Activated CD4-positive, alpha-beta T cell treated with anti-CD3 and anti-CD28 coated beads, Interleukin-2, amount 10 ng/mL, durations not matched to agents 7 days and 5 days (primary cell): ENCODE measurements at regions not wholly inside any gene's neighbourhood (a gene's known extent, or its start where the extent isn't known, plus 50 kb on each side); places are given as distances from the start of the nearest gene placed in this dataset.

Experiments used
- CTCF ChIA-PET: fragments of 350-600 bp; sonication (Branson Sonifier 250); formaldehyde crosslinking; loops from one replicate; lab custom pipeline; 2021; ENCODE audit warnings: antibody characterized with exemption; lab: Charles Lee
- POLR2A ChIA-PET: fragments of 350-600 bp; sonication (Branson Sonifier 250); formaldehyde crosslinking; loops from one replicate; lab custom pipeline; 2021; ENCODE audit warnings: antibody characterized with exemption; lab: Charles Lee
- DNase-seq: peaks from one replicate; pipeline ENCODE4 v3.0.0-alpha.2; 2020
- H3K27ac Mint-ChIP-seq: one replicate; pipeline ENCODE4 v1.8.0; 2021; ENCODE audit warnings: mild to moderate bottlenecking, moderate library complexity, mixed read lengths
- H3K27me3 Mint-ChIP-seq: one replicate; pipeline ENCODE4 v1.8.0; 2021; ENCODE audit warnings: mixed read lengths
- H3K36me3 Mint-ChIP-seq: one replicate; pipeline ENCODE4 v1.8.0; 2021; ENCODE audit warnings: low read depth, mixed read lengths
- H3K4me1 Mint-ChIP-seq: one replicate; pipeline ENCODE4 v1.8.0; 2021; ENCODE audit warnings: mixed read lengths
- H3K4me3 Mint-ChIP-seq: one replicate; pipeline ENCODE4 v1.8.0; 2021; ENCODE audit warnings: mild to moderate bottlenecking, moderate library complexity, mixed read lengths
- H3K9me3 Mint-ChIP-seq: one replicate; pipeline ENCODE4 v1.8.0; 2021; ENCODE audit warnings: mixed read lengths

DNA sequence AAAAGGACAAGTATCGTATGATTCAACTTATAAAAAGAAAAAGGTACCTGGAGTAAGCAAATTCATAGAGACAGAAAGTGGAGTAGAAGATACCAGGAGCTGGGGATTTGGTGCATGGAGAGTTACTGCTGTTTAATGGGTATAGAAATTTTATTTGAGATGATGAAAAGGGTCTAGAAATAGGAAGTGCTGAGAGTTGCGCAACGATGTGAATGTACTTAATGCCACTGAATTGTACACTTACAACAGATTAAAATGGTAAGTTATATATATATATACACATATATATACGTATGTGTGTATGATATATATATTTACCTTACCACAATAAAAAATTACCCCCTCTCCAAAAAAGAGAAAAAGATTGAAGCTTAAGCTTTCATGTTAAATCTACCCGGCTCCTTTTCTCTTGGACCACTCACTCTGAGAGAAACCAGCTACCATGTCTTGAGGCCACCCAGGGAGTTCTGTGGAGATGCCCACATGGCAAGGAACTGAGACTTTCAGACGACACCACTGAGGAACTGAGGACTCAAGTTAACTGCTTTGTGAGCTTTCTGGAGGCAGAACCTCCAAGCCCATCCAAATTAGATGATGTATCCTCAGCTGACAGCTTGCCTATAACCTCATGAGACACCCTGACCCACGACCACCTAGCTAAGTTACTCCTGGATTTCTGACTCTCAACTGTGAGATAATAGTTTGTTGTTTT, 130.0 kb upstream of the BTG1 start:
- Mint-ChIP-seq H3K4me3 (no peak overlapping the region), H3K27ac (no peak overlapping the region), H3K9me3 (peaks cover 12% of the 10 kb centered on the region), H3K27me3 (no peaks in the 10 kb centered on the region), H3K36me3 (peaks cover 2% of the 10 kb centered on the region), H3K4me1 (peaks cover 9% of the 10 kb centered on the region)
- ChIA-PET CTCF (interaction anchor here (0.6 to 2.8 kb wide), 3 partner anchors 12 to 264 kb away, joined by 3 to 10 read pairs (median 7); no protein-coding TSS in a partner anchor), POLR2A (no interaction called here)
- DNase-seq = no peak

DNA sequence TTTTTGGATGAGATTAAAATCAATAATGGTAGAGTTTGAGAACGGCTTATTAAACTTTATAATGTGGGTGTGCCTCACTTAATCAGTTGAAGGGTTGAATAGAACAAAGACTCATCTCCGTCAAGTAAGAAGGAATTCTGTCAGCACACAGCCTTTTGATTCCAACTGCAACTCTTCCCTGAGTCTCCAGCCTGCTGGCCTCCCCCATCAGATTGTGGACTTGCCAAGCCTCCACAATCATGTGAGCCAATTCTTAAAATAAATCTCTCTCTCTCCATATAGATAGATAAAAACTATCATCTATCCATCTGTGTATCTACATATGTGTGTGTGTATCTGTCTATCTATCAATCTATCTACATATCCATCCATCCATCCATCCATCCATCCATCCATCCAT, 127.4 kb upstream of the BTG1 start:
- peaks cover 8% of the 10 kb centered on the region for H3K9me3 Mint-ChIP-seq
- H3K4me3 Mint-ChIP-seq = no peak overlapping the region
- no peaks in the 10 kb centered on the region for H3K27me3 Mint-ChIP-seq
- H3K27ac Mint-ChIP-seq = no peak overlapping the region
- H3K36me3 Mint-ChIP-seq = peaks cover 2% of the 10 kb centered on the region
- H3K4me1 Mint-ChIP-seq = peaks cover 1% of the 10 kb centered on the region
- ChIA-PET POLR2A (no interaction called here), CTCF (no interaction called here)
- DNase-seq = no peak

GRCh38 chr12:92272061-92272964, 126.7 kb upstream of the BTG1 start:
- H3K27ac Mint-ChIP-seq = no peak overlapping the region
- H3K27me3 Mint-ChIP-seq = no peaks in the 10 kb centered on the region
- no peak for DNase-seq
- peaks cover 8% of the 10 kb centered on the region for H3K9me3 Mint-ChIP-seq
- peaks cover 2% of the 10 kb centered on the region for H3K36me3 Mint-ChIP-seq
- H3K4me1 Mint-ChIP-seq = no peaks in the 10 kb centered on the region
- CTCF ChIA-PET = interaction anchor here (1.3 kb wide), 1 partner anchor 10 kb away, joined by 3 read pairs; no protein-coding TSS in a partner anchor
- no peak overlapping the region for H3K4me3 Mint-ChIP-seq
- POLR2A ChIA-PET = no interaction called here

DNA sequence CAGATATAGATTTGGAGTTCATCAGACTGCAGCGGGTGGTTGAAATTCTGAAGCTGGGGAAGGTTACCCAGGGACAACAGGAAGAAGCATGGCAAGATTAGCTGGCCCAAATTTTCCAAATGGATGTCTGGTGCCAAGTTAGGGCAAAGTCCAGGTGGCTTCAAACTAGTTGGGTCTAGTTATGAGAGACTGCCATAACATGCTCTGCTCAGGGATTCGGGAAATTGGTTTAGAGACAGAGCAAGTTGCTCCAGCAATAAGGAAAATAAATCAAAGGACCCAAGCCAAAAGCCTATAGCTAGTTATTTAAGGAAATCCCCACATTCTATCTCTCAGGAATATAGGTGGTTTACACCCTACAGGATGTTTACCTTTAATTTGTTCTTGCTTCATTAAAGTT, 125.7 kb upstream of the BTG1 start:
- no peak overlapping the region for H3K4me3 Mint-ChIP-seq
- no peak for DNase-seq
- CTCF ChIA-PET = interaction anchor here (0.7 to 1.3 kb wide), 2 partner anchors 11 to 58 kb away, joined by 3 read pairs; no protein-coding TSS in a partner anchor
- no peak overlapping the region for H3K27ac Mint-ChIP-seq
- no peaks in the 10 kb centered on the region for H3K4me1 Mint-ChIP-seq
- no peaks in the 10 kb centered on the region for H3K36me3 Mint-ChIP-seq
- POLR2A ChIA-PET = no interaction called here
- H3K9me3 Mint-ChIP-seq = peaks cover 5% of the 10 kb centered on the region
- no peaks in the 10 kb centered on the region for H3K27me3 Mint-ChIP-seq

DNA sequence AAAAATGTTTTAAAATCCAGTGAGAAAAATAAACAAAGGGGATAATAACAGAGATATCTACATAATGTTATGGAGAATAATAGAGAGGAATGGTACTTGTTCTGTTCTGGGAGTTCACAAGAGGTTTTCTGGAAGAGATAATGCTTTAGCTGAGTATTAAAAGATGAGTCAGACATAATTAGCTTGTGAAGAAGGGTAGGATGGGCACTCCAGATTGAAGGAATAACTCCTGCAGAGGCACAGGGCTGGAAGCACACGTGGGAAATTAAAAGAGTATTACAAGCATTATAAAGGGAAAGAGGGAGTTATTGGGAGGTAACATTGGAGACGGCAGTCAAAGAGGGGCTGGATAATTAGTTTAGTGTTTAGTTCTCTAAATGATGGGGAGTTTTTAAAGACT, 124.9 kb upstream of the BTG1 start:
- ChIA-PET CTCF (interaction anchor here (1.5 kb wide), 1 partner anchor 11 kb away, joined by 3 read pairs; no protein-coding TSS in a partner anchor), POLR2A (no interaction called here)
- Mint-ChIP-seq H3K27me3 (no peaks in the 10 kb centered on the region), H3K9me3 (peaks cover 5% of the 10 kb centered on the region), H3K4me1 (no peaks in the 10 kb centered on the region), H3K4me3 (no peak overlapping the region), H3K27ac (no peak overlapping the region), H3K36me3 (no peaks in the 10 kb centered on the region)
- no peak for DNase-seq

DNA sequence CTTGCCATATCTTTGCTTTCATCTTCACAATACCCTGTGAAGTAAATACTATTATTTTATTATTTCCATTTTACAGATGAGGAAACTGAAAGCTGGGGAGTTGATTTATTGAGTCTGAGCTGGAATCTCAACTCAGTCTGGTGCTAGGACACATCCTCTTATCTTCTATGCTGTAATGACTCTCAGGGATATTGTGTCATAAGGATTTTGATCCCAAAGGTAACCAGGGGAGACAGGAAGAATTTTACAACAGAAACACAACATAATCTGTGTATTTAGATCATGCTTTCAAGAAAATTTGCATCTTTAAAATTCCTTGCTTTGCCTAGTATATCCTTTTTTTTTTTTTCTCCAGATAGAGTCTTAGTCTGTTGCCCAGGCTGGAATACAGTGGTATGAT, 123.3 kb upstream of the BTG1 start:
- no peaks in the 10 kb centered on the region for H3K4me1 Mint-ChIP-seq
- H3K36me3 Mint-ChIP-seq = peaks cover 2% of the 10 kb centered on the region
- CTCF ChIA-PET = interaction anchor here (1.2 kb wide), 1 partner anchor 12 kb away, joined by 3 read pairs; no protein-coding TSS in a partner anchor
- H3K27ac Mint-ChIP-seq = no peak overlapping the region
- H3K9me3 Mint-ChIP-seq = peaks cover 5% of the 10 kb centered on the region
- H3K27me3 Mint-ChIP-seq = no peaks in the 10 kb centered on the region
- H3K4me3 Mint-ChIP-seq = no peak overlapping the region
- DNase-seq = no peak
- POLR2A ChIA-PET = interaction anchor here (0.6 kb wide), 1 partner anchor 34 kb away, joined by 3 read pairs; no protein-coding TSS in a partner anchor

- H3K27ac Mint-ChIP-seq = no peak overlapping the region
- H3K4me3 Mint-ChIP-seq = no peak overlapping the region
- no peak for DNase-seq
- H3K9me3 Mint-ChIP-seq = peaks cover 7% of the 10 kb centered on the region
- H3K36me3 Mint-ChIP-seq = peaks cover 9% of the 10 kb centered on the region
- ChIA-PET CTCF (interaction anchor here (1.5 kb wide), 1 partner anchor 10 kb away, joined by 5 read pairs; no protein-coding TSS in a partner anchor), POLR2A (no interaction called here)
- no peaks in the 10 kb centered on the region for H3K27me3 Mint-ChIP-seq
- peaks cover 11% of the 10 kb centered on the region for H3K4me1 Mint-ChIP-seq
Measured at GRCh38 chr12:92261692-92262091, 116.0 kb upstream of the BTG1 start.

DNA sequence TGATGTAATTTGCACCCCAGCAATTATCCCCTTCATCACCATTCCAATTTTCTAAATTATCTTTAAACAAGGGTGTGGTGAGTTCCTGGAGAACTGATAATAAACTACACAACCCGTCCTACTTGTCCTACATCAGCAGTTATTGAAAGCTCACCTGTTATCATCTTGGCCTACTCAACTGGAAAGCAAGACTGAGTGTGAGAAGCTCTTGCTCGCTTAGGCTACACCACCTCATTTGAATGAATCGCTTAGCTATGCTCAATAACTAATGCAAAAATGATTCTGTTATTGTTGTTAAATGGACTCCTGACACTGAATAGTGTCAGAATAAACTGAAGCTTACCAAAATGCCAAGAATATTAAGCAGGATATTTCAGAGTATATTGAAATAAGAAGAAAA, 115.4 kb upstream of the BTG1 start:
- Mint-ChIP-seq H3K9me3 (peaks cover 7% of the 10 kb centered on the region), H3K4me3 (no peak overlapping the region), H3K27ac (no peak overlapping the region), H3K4me1 (peaks cover 11% of the 10 kb centered on the region), H3K36me3 (peaks cover 9% of the 10 kb centered on the region), H3K27me3 (no peaks in the 10 kb centered on the region)
- ChIA-PET CTCF (interaction anchor here (1.5 kb wide), 1 partner anchor 9 kb away, joined by 5 read pairs; no protein-coding TSS in a partner anchor), POLR2A (no interaction called here)
- DNase-seq = no peak

DNA sequence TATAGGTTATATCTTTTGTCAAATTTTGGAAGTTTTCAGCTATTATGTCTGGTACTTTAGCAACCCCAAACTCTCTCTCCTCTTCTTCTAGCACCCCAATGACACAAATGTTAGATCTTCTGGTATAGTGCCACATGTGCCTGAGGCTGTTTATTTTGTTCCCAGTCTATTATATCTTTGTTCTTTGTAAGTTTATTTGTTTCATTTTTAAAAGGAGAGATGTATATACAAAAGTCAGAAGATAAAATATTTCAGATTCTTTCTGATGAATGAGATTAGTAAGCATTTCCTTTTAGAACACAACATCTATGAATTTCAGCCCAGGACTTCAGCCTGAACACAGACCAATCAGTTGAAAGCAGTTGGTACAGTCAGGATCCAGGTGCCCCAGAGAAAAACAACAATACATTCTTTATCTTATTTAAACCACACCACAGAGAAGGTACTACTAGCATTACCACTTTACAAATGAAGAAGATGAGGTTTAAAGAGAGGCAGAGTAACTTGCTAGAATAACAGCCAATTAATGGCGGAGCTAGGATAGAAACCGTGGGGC, 114.1 kb upstream of the BTG1 start:
- peaks cover 9% of the 10 kb centered on the region for H3K36me3 Mint-ChIP-seq
- POLR2A ChIA-PET = no interaction called here
- H3K9me3 Mint-ChIP-seq = peaks cover 7% of the 10 kb centered on the region
- H3K4me3 Mint-ChIP-seq = no peak overlapping the region
- CTCF ChIA-PET = interaction anchor here (0.7 to 0.9 kb wide), 2 partner anchors 18 to 33 kb away, joined by 4 read pairs; no protein-coding TSS in a partner anchor
- no peak for DNase-seq
- H3K4me1 Mint-ChIP-seq = peaks cover 11% of the 10 kb centered on the region
- peak overlapping the region; percentile 38 for H3K27ac Mint-ChIP-seq
- H3K27me3 Mint-ChIP-seq = no peaks in the 10 kb centered on the region

DNA sequence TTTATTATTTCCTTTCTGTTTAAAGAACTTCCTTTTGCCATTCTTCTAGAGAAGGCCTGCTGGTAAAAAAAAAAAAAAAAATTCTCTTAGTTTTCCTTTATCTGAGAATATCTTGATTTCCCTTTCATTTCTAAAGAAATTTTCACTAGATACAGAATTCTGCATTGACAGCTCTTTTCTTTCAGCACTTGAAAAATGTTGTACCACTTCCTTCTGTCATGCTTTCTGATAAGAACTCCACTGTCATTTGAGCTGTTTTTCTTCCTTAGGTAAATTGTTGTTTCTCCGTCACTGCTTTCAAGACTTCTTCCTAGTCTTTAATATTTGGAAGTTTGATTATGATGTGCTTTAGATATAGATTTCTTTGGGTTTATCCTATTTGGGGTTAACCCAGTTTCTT, 113.6 kb upstream of the BTG1 start:
- Mint-ChIP-seq H3K27me3 (no peaks in the 10 kb centered on the region), H3K36me3 (peaks cover 7% of the 10 kb centered on the region), H3K27ac (peak overlapping the region; percentile 38), H3K4me3 (no peak overlapping the region), H3K9me3 (peaks cover 7% of the 10 kb centered on the region), H3K4me1 (peaks cover 11% of the 10 kb centered on the region)
- ChIA-PET CTCF (interaction anchor here (0.9 kb wide), 1 partner anchor 17 kb away, joined by 4 read pairs; no protein-coding TSS in a partner anchor), POLR2A (no interaction called here)
- DNase-seq = no peak

DNA sequence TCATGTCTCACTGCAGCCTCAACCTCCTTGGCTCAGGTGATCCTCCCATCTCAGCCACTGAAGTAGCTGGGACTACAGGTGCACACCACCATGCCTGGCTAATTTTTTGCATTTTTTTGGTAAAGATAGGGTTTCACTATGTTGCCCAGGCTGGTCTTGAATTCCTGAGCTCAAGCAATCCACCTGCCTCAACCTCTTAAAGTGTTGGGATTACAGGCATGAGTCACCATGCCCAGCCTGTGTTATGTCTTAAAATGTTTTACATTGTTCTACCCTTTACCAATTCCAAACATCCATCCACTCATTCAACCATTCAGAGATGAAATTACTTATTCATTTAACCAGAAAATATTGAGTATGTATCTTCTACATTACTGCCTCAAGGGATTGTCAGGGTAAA, 111.6 kb upstream of the BTG1 start:
- Mint-ChIP-seq H3K9me3 (peaks cover 11% of the 10 kb centered on the region), H3K27ac (no peak overlapping the region), H3K4me1 (peaks cover 11% of the 10 kb centered on the region), H3K27me3 (no peaks in the 10 kb centered on the region), H3K4me3 (no peak overlapping the region), H3K36me3 (peaks cover 7% of the 10 kb centered on the region)
- ChIA-PET POLR2A (no interaction called here), CTCF (no interaction called here)
- no peak for DNase-seq

DNA sequence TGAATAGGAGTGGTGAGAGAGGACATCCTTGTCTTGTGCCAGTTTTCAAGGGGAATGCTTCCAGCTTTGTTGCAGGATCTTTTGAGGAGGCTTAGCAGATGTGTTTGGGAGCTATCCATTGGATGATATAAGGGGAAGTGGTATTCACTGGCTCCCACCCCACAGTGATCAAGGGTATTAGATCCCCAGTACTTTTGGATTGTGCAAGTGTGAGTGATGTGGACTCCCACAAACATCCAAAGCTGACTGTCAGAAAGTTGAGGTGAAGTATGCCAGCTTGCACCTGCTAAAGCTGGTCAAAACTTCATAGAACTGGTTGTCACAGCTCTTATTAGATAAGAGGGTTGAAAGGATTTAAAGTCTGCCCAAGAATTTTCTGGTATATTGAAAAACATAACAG, 110.1 kb upstream of the BTG1 start:
- peaks cover 11% of the 10 kb centered on the region for H3K4me1 Mint-ChIP-seq
- DNase-seq = no peak
- no peak overlapping the region for H3K4me3 Mint-ChIP-seq
- H3K9me3 Mint-ChIP-seq = peaks cover 11% of the 10 kb centered on the region
- H3K36me3 Mint-ChIP-seq = peaks cover 7% of the 10 kb centered on the region
- H3K27ac Mint-ChIP-seq = no peak overlapping the region
- POLR2A ChIA-PET = no interaction called here
- CTCF ChIA-PET = interaction anchor here (1.4 kb wide), 1 partner anchor 9 kb away, joined by 4 read pairs; no protein-coding TSS in a partner anchor
- H3K27me3 Mint-ChIP-seq = no peaks in the 10 kb centered on the region
